Spinal cord (tissue), 9 donors: ENCODE measurements at regions not wholly inside any gene's neighbourhood (a gene's known extent, or its start where the extent isn't known, plus 50 kb on each side); places are given as distances from the start of the nearest gene placed in this dataset.

Experiments
- DNase-seq, 6 donors: peaks; one replicate each; pipeline versions ENCODE4 v3.0.0 to v3.0.0-alpha.2; 2013 to 2015; ENCODE audit warnings: low spot score in 6 of 6, low read depth in 4 of 6
- H3K27ac ChIP-seq: one replicate; pipeline ENCODE4 v1.5.1; 2013; ENCODE audit warnings: low read depth, low read length, control low read depth
- H3K27me3 ChIP-seq: one replicate; pipeline ENCODE4 v1.6.1; 2013; ENCODE audit warnings: low read length; ENCODE audit not compliant: control insufficient read depth, insufficient read depth
- H3K36me3 ChIP-seq: one replicate; pipeline ENCODE4 v1.6.1; 2013; ENCODE audit warnings: low read length; ENCODE audit not compliant: control insufficient read depth, insufficient read depth
- H3K4me1 ChIP-seq: one replicate; pipeline ENCODE4 v1.6.1; 2013; ENCODE audit warnings: low read length; ENCODE audit not compliant: control insufficient read depth, insufficient read depth
- H3K4me3 ChIP-seq: one replicate; pipeline ENCODE4 v1.5.1; 2013; ENCODE audit warnings: low read depth, low read length, control low read depth
- H3K9me3 ChIP-seq: one replicate; pipeline ENCODE4 v1.6.1; 2013; ENCODE audit warnings: low read length; ENCODE audit not compliant: control insufficient read depth, insufficient read depth
- WGBS: methylation state at CpG from one replicate; pipeline ENCODE4 v1.1.5; 2013; ENCODE audit warnings: missing lambda C conversion rate; ENCODE audit not compliant: insufficient coverage; 5-methylcytosine and 5-hydroxymethylcytosine counted together
- donor health status: healthy.

DNA sequence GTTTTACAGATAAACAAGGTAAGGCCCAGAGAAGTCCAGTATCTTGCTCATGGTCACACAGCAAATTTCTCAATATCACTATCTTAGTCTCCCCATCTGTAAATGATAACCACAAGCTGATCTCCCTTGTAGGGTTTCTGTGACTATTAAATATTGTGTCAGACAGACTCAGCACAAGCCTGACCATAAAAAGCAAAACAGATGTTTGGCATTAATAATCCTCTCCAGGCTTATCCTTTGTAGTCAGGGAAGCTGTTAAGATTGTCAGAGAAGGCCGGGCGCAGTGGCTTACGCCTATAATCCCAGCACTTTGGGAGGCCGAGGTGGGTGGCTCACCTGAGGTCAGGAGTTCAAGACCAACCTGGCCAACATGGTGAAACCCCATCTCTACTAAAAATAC is 173.2 kb upstream of the PRICKLE2 start:
- H3K27ac ChIP-seq, result no peak overlapping the region
- no peaks in the 10 kb centered on the region for H3K36me3 ChIP-seq
- DNase-seq, result no peak
- H3K4me1 ChIP-seq, result peaks cover 5% of the 10 kb centered on the region
- no peaks in the 10 kb centered on the region for H3K27me3 ChIP-seq
- H3K9me3 ChIP-seq, result no peaks in the 10 kb centered on the region
- no CpG with 5 or more reads among the region's 4 CpGs for WGBS
- H3K4me3 ChIP-seq, result no peak overlapping the region

DNA sequence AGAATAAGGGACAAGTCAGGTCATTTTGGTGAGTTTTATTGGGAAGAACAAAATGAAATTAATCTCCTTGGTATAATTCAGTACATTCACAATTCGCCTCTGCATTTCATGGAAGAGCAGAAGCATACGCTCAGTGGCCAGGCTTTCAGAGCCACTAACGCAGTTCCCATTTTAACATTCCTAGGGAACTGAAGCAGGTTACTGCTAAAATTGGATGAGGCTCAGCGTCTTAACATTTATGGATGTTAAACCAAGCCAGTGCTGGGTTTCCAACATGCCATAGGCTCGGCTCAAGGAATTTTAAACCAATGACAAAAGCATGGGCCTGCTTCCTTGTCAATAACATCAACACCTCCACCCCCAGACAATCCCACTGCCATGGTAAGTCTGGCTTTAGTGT is 172.7 kb upstream of the PRICKLE2 start:
- peak in 2 of 6 donors; percentile 22 to 46 for DNase-seq
- Histone ChIP-seq H3K9me3 (no peaks in the 10 kb centered on the region), H3K27ac (no peak overlapping the region), H3K4me3 (no peak overlapping the region), H3K27me3 (no peaks in the 10 kb centered on the region), H3K36me3 (no peaks in the 10 kb centered on the region), H3K4me1 (peaks cover 5% of the 10 kb centered on the region)
- WGBS, result 60% methylated on average over 1 of the region's 5 CpGs

DNA sequence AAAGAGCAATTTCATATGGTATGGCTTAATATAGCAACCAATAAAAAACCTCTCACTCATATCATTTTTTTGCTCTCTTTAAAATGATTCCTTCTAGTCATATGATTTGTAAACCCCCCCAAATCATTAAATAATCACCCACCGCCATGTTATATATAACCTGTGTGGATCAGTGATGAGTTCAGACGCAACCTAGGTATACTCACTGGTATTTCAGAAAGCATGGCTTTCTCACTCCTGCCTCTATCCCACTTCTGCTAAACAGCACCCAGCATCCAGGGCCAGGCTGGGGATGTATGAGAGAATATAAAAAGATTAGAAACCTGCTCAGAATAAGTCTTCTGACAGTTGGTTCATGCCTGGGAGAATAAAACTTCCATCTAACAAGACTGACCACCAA is 172.3 kb upstream of the PRICKLE2 start:
- Histone ChIP-seq H3K27ac (no peak overlapping the region), H3K27me3 (no peaks in the 10 kb centered on the region)

DNA sequence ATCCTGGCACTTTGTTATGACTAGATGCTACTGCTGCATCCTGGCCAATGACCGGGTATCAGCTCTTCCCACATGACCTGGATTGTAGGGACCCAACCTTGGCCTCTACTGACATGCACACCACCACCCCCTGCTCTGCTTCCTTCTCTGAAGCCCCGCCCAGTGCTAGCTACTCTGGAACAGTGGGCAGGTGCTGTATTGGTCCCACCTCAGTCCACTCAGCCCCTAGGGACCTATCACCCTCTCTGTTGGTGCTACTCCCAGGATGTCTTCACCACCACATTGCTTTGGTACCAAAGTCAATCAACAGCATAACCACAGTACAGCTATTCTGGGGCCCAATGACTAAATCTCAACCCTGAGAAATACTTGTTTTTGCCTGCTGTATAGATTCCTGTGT is 170.2 kb upstream of the PRICKLE2 start:
- Histone ChIP-seq H3K27ac (no peak overlapping the region), H3K36me3 (no peaks in the 10 kb centered on the region), H3K4me1 (peaks cover 5% of the 10 kb centered on the region), H3K9me3 (no peaks in the 10 kb centered on the region), H3K4me3 (no peak overlapping the region), H3K27me3 (no peaks in the 10 kb centered on the region)
- 68% methylated on average over 2 of the region's 2 CpGs for WGBS
- no peak for DNase-seq

More for the DNA sequence above, 172.3 kb upstream of the PRICKLE2 start:
- H3K36me3 ChIP-seq, result no peaks in the 10 kb centered on the region
- WGBS, result no CpG with 5 or more reads among the region's 2 CpGs
- H3K4me3 ChIP-seq, result no peak overlapping the region
- DNase-seq, result peak in 2 of 6 donors; percentile 17 to 49
- peaks cover 5% of the 10 kb centered on the region for H3K4me1 ChIP-seq
- H3K9me3 ChIP-seq, result no peaks in the 10 kb centered on the region

DNA sequence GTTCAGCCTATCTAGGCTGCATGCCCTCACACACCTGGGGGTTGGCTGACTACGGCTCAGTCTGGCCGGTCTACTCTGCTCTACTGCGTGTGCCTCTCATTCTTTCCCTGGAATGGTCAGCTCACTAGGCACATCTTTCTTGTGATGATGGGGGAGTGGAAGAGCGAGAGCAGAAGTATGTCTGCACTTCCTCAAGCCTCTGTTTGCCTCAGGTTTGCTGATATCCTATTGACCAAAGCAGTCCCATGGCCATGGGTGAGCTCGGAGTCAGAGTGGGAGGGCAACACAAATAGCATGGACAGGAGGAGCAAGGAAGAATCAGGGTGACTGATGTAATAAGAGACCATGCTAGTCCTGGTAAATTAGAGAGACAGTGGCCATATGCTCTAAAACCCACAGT is 167.9 kb upstream of the PRICKLE2 start:
- WGBS, result 82% methylated on average over 2 of the region's 5 CpGs
- no peak overlapping the region for H3K4me3 ChIP-seq
- H3K27me3 ChIP-seq, result no peaks in the 10 kb centered on the region
- H3K36me3 ChIP-seq, result no peaks in the 10 kb centered on the region
- no peak overlapping the region for H3K27ac ChIP-seq
- no peaks in the 10 kb centered on the region for H3K9me3 ChIP-seq
- no peak for DNase-seq
- peaks cover 5% of the 10 kb centered on the region for H3K4me1 ChIP-seq

DNA sequence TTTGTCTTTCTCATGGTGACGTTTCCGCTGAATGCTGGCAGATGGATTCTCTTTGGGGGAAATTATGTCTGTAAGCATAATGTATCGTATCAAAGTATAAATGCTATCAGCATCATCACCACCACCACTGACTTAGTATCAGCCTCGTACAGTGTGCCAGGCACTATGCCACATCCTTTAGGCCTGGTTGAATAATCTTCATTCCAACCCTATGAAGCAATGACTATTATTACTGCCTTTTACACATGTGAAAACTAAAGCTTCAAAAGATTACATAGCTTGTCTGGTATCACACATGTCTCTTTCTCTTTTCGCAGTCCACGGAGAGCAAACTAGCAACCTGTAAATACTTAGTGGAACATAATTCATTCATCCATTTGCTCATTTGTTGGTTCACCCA is 166.7 kb upstream of the PRICKLE2 start:
- 94% methylated on average over 4 of the region's 6 CpGs for WGBS
- no peaks in the 10 kb centered on the region for H3K4me1 ChIP-seq
- H3K36me3 ChIP-seq, result no peaks in the 10 kb centered on the region
- H3K9me3 ChIP-seq, result no peaks in the 10 kb centered on the region
- H3K27ac ChIP-seq, result no peak overlapping the region
- no peak for DNase-seq
- no peak overlapping the region for H3K4me3 ChIP-seq
- H3K27me3 ChIP-seq, result no peaks in the 10 kb centered on the region

DNA sequence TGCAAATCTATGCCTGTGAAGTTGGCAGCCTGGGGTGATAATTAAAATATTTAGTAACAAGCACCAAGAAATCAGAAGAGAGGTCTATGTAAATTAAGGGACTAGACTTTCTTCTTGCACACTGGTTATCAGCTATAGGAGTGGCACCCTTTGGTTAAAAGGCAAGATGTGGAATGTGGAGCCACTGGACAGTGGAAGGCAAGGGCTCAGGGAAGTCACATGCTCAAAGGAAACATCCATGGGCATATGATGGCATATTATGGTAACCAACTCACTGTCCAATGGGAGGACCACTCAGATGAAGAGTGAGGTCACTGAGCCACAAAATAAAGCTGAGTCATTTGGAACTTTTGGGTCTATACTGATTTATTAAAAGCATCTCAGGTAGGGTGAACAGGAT is 165.6 kb upstream of the PRICKLE2 start:
- no peaks in the 10 kb centered on the region for H3K36me3 ChIP-seq
- no peaks in the 10 kb centered on the region for H3K9me3 ChIP-seq
- no peaks in the 10 kb centered on the region for H3K27me3 ChIP-seq
- no peak overlapping the region for H3K4me3 ChIP-seq
- no peaks in the 10 kb centered on the region for H3K4me1 ChIP-seq
- no peak for DNase-seq
- no peak overlapping the region for H3K27ac ChIP-seq

DNA sequence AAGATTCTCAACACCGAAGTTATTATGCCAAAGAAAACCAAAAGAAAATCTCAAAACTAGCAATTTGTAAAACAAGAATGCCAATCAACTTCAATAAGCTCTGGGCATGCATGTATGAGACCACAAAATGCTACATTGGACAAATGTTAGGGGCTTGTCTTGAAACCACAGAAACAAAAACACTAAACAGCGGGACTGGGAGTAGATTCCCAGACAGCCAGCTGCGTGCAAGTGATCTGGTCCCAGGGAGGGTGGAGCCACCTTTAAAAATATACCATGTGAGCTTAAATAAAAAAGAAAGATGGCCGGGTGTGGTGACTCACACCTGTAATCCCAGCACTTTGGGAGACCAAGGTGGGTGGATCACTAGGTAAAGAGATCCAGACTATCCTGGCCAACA is 163.6 kb upstream of the PRICKLE2 start:
- Histone ChIP-seq H3K4me1 (peaks cover 4% of the 10 kb centered on the region), H3K27me3 (no peaks in the 10 kb centered on the region), H3K9me3 (no peaks in the 10 kb centered on the region), H3K27ac (no peak overlapping the region), H3K4me3 (no peak overlapping the region), H3K36me3 (no peaks in the 10 kb centered on the region)
- no peak for DNase-seq
- WGBS, result 100% methylated on average over 2 of the region's 4 CpGs

DNA sequence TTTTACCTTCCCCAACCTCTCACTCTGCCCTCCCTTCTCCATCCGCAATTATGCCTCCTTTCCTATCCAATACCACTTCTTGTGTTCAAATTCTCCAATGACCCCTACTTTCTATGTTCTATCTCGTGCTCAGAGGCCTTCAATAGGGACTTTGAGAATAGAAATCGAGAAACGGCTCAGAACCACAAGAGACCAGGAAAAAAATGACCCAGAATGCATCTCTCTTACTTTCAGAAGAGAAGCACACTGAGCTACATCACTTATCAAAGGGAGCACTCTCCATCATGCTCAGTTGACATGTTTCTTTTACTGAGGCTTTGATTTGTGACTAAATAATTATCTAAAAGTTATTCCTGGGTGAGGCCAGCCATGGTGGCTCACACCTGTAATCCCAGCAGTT is 162.4 kb upstream of the PRICKLE2 start:
- peaks cover under 1% of the 10 kb centered on the region for H3K9me3 ChIP-seq
- WGBS, result 100% methylated on average over 2 of the region's 4 CpGs
- no peak overlapping the region for H3K27ac ChIP-seq
- no peak for DNase-seq
- peaks cover 4% of the 10 kb centered on the region for H3K4me1 ChIP-seq
- H3K27me3 ChIP-seq, result no peaks in the 10 kb centered on the region
- H3K36me3 ChIP-seq, result no peaks in the 10 kb centered on the region
- no peak overlapping the region for H3K4me3 ChIP-seq

DNA sequence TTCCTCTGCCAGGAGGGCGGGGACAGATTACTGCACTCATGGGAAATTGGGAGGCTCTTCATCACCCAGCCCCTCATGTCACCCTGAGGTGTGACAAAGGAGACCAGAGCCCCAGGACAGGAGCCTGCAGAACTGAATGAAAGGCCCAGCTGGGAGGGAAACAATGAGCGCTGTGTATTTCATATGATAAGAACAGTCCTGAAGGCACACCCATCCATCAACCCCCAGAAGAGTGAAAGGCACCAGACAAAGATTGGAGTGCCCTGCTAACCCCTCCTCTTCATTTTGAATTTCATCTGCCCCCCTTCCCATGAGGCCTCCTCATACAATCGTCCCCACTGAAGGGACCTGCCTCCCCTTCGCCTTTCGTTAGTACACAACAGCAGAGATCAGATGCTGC is 160.0 kb upstream of the PRICKLE2 start:
- Histone ChIP-seq H3K36me3 (no peaks in the 10 kb centered on the region), H3K27me3 (no peaks in the 10 kb centered on the region), H3K9me3 (peaks cover 2% of the 10 kb centered on the region), H3K4me3 (no peak overlapping the region), H3K27ac (no peak overlapping the region), H3K4me1 (peaks cover 4% of the 10 kb centered on the region)
- no peak for DNase-seq
- WGBS, result no CpG with 5 or more reads among the region's 5 CpGs
